Liver (tissue), 8 donors: ENCODE measurements at regions not wholly inside any gene's neighbourhood (a gene's known extent, or its start where the extent isn't known, plus 50 kb on each side); places are given as distances from the start of the nearest gene placed in this dataset.

ENCODE experiments used
- DNase-seq: peaks from one replicate; pipeline ENCODE4 v3.0.0-alpha.2; 2017; ENCODE audit warnings: low spot score
- H3K27ac ChIP-seq, 2 donors: one replicate each; pipeline ENCODE4 v1.7.0; 2013; ENCODE audit warnings: inconsistent platforms in 2 of 2, low read length in 2 of 2, control low read depth in 1 of 2, low read depth in 1 of 2, mild to moderate bottlenecking in 1 of 2
- H3K27me3 ChIP-seq, 4 donors: one replicate each; pipeline versions ENCODE4 v1.6.1 to v1.7.0; 2013; ENCODE audit warnings: low read length in 3 of 4, inconsistent platforms in 1 of 4, mild to moderate bottlenecking in 1 of 4, moderate library complexity in 1 of 4; ENCODE audit not compliant: control insufficient read depth in 4 of 4, insufficient read depth in 4 of 4
- H3K36me3 ChIP-seq, 4 donors: one replicate each; pipeline versions ENCODE4 v1.6.1 to v1.7.0; 2013; ENCODE audit warnings: low read length in 3 of 4, mild to moderate bottlenecking in 3 of 4, low read depth in 1 of 4, moderate library complexity in 1 of 4; ENCODE audit not compliant: control insufficient read depth in 4 of 4, insufficient read depth in 3 of 4
- H3K4me1 ChIP-seq, 4 donors: one replicate each; pipeline versions ENCODE4 v1.6.1 to v1.7.0; 2013; ENCODE audit warnings: low read length in 3 of 4, mild to moderate bottlenecking in 3 of 4, moderate library complexity in 1 of 4; ENCODE audit not compliant: control insufficient read depth in 4 of 4, insufficient read depth in 4 of 4
- H3K4me3 ChIP-seq, 3 donors: one replicate each; pipeline versions ENCODE4 v1.6.1 to v1.7.0; 2013; ENCODE audit warnings: low read length in 3 of 3, control low read depth in 1 of 3, low read depth in 1 of 3, mild to moderate bottlenecking in 1 of 3
- H3K9ac ChIP-seq, 2 donors: one replicate each; pipeline ENCODE4 v1.7.0; 2013; ENCODE audit warnings: low read length in 2 of 2, mild to moderate bottlenecking in 2 of 2, moderate library complexity in 2 of 2, control low read depth in 1 of 2, low read depth in 1 of 2
- H3K9me3 ChIP-seq, 4 donors: one replicate each; pipeline versions ENCODE4 v1.6.1 to v1.7.0; 2013; ENCODE audit warnings: low read length in 3 of 4; ENCODE audit not compliant: control insufficient read depth in 4 of 4
- ATF3 ChIP-seq: IDR thresholded peaks from 2 replicates; pipeline ENCODE4 v1.6.1; 2016; ENCODE audit warnings: antibody characterized with exemption
- CTCF ChIP-seq: fragments of 150-350 bp; IDR thresholded peaks from 2 replicates; pipeline ENCODE4 v1.5.1; 2017; ENCODE audit warnings: improper control_type of control experiment, low read depth, low read length; ENCODE audit not compliant: missing input control
- EGR1 ChIP-seq, 2 donors: IDR thresholded peaks; 2 replicates each; pipeline ENCODE4 v1.6.1; 2016 to 2018; ENCODE audit warnings: antibody characterized with exemption in 2 of 2, low read depth in 2 of 2
- FOXA1 ChIP-seq: IDR thresholded peaks from 2 replicates; pipeline ENCODE4 v1.6.1; 2016; ENCODE audit warnings: antibody characterized with exemption
- FOXA2 ChIP-seq: IDR thresholded peaks from 2 replicates; pipeline ENCODE4 v1.6.1; 2016; ENCODE audit warnings: antibody characterized with exemption
- GABPA ChIP-seq, 2 donors: IDR thresholded peaks in 1 of 2; conservative IDR thresholded peaks in 1 of 2; 2 replicates each; pipeline ENCODE4 v1.6.1; 2016; ENCODE audit warnings: antibody characterized with exemption in 2 of 2, mild to moderate bottlenecking in 1 of 2, moderate library complexity in 1 of 2
- HNF4A ChIP-seq, 2 donors: conservative IDR thresholded peaks; 2 replicates each; pipeline ENCODE4 v1.6.1; 2016; ENCODE audit warnings: antibody characterized with exemption in 2 of 2, mild to moderate bottlenecking in 2 of 2
- HNF4G ChIP-seq: IDR thresholded peaks from 2 replicates; pipeline ENCODE4 v1.6.1; 2016; ENCODE audit warnings: antibody characterized with exemption
- MAX ChIP-seq: IDR thresholded peaks from 2 replicates; pipeline ENCODE4 v1.6.1; 2016; ENCODE audit warnings: antibody characterized with exemption
- NR2F2 ChIP-seq: IDR thresholded peaks from 2 replicates; pipeline ENCODE4 v1.6.1; 2016; ENCODE audit warnings: antibody characterized with exemption
- RAD21 ChIP-seq, 2 donors: IDR thresholded peaks; 2 replicates each; pipeline ENCODE4 v1.6.1; 2016; ENCODE audit warnings: antibody characterized with exemption in 2 of 2, mild to moderate bottlenecking in 2 of 2
- REST ChIP-seq: IDR thresholded peaks from 2 replicates; pipeline ENCODE4 v1.6.1; 2016; ENCODE audit warnings: antibody characterized with exemption, mild to moderate bottlenecking
- TAF1 ChIP-seq: conservative IDR thresholded peaks from 2 replicates; pipeline ENCODE4 v1.6.1; 2016; ENCODE audit warnings: antibody characterized with exemption, mild to moderate bottlenecking
- ZBTB33 ChIP-seq: IDR thresholded peaks from 2 replicates; pipeline ENCODE4 v1.6.1; 2016; ENCODE audit warnings: antibody characterized with exemption
- WGBS: extraction: QIAGEN DNeasy Blood & Tissue Kit; methylation state at CpG from one replicate; pipeline ENCODE4 v1.1.7; 2013; 5-methylcytosine and 5-hydroxymethylcytosine counted together
- donor health status: healthy.
- donor health status: healthy.
- donor health status: healthy.
- donor health status: healthy.
- donor health status: healthy.

- TF ChIP-seq HNF4G (no peak), TAF1 (no peak), ZBTB33 (no peak), REST (no peak), RAD21 (IDR thresholded peaks at IDR 0.05) (no peak), GABPA (IDR thresholded peaks at IDR 0.05 in 1 of 2, conservative IDR thresholded peaks at IDR 0.05 in 1 of 2) (no peak), NR2F2 (no peak), EGR1 (IDR thresholded peaks at IDR 0.05; ENCODE audit: low read depth in 2 of 2) (no peak), FOXA1 (no peak)
- WGBS = 27% methylated on average over 5 of the region's 5 CpGs
- no peak overlapping the region for H3K9ac ChIP-seq
- H3K27me3 ChIP-seq = peaks cover 3 to 18% (median 17%) of the 10 kb centered on the region in 4 donors
- no peaks in the 10 kb centered on the region for H3K9me3 ChIP-seq
- no peaks in the 10 kb centered on the region for H3K36me3 ChIP-seq
- no peak for DNase-seq
- H3K27ac ChIP-seq = no peak overlapping the region
- peaks cover 0 to 5% (median under 1%) of the 10 kb centered on the region in 4 donors for H3K4me1 ChIP-seq
- no peak overlapping the region for H3K4me3 ChIP-seq
Observed at GRCh38 chr22:48488149-48488551, 1339.5 kb downstream of the BRD1 start.

- no peak overlapping the region for H3K4me3 ChIP-seq
- no peaks in the 10 kb centered on the region for H3K36me3 ChIP-seq
- TF ChIP-seq HNF4G (no peak), TAF1 (no peak), GABPA (IDR thresholded peaks at IDR 0.05 in 1 of 2, conservative IDR thresholded peaks at IDR 0.05 in 1 of 2) (no peak), CTCF (no peak), RAD21 (IDR thresholded peaks at IDR 0.05) (no peak), ATF3 (no peak), EGR1 (IDR thresholded peaks at IDR 0.05; ENCODE audit: low read depth in 2 of 2) (no peak), MAX (no peak), ZBTB33 (no peak), HNF4A (conservative IDR thresholded peaks at IDR 0.05) (no peak), FOXA1 (no peak), NR2F2 (no peak), FOXA2 (no peak)
- no peaks in the 10 kb centered on the region for H3K9me3 ChIP-seq
- H3K9ac ChIP-seq = no peak overlapping the region
- peaks cover 3 to 18% (median 15%) of the 10 kb centered on the region in 4 donors for H3K27me3 ChIP-seq
- WGBS = 86% methylated on average over 4 of the region's 4 CpGs
- H3K4me1 ChIP-seq = peaks cover 0 to 5% (median under 1%) of the 10 kb centered on the region in 4 donors
- DNase-seq = no peak
- H3K27ac ChIP-seq = no peak overlapping the region
Observed at GRCh38 chr22:48486558-48486957, 1341.1 kb downstream of the BRD1 start.
